GM12878 (cell line): ENCODE measurements at regions not wholly inside any gene's neighbourhood (a gene's known extent, or its start where the extent isn't known, plus 50 kb on each side); places are given as distances from the start of the nearest gene placed in this dataset.

Experiments used
- ATAC-seq: fragments of 200-7000 bp; cut with Tn5 transposase; 3 replicates; pipeline ENCODE4 v1.9.1; 2020; ENCODE audit warnings: mild to moderate bottlenecking, moderate library complexity
- BruUV-seq: library from RNA; stranded (reverse); fragments of 400-500 nt; replicated peaks from 2 replicates; lab custom pipeline; 2021; lab: Mats Ljungman, UMichigan
- CTCF ChIA-PET: fragments of 300-600 bp; sonication (Branson Sonifier 250); formaldehyde crosslinking; extraction: SDS; loops from one replicate; lab custom pipeline; 2021; ENCODE audit warnings: inconsistent platforms; lab: Yijun Ruan, JAX
- POLR2A ChIA-PET: fragments of 350-600 bp; formaldehyde crosslinking; extraction: SDS; loops from one replicate; lab custom pipeline; 2021; ENCODE audit warnings: inconsistent platforms; lab: Charles Lee
- RAD21 ChIA-PET: fragments of 300-600 bp; sonication (Branson Sonifier 250); formaldehyde crosslinking; loops from one replicate; lab custom pipeline; 2023; ENCODE audit warnings: antibody characterized with exemption; ENCODE audit not compliant: unreplicated experiment; lab: Charles Lee
- SMC1A ChIA-PET: fragments of 300-600 bp; sonication (Branson Sonifier 250); formaldehyde crosslinking; loops from one replicate; lab custom pipeline; 2023; ENCODE audit not compliant: unreplicated experiment, uncharacterized antibody; lab: Charles Lee
- DNase-seq: peaks from one replicate; pipeline ENCODE4 v3.0.0-alpha.2; 2011; ENCODE audit warnings: low read depth, low spot score
- FAIRE-seq: peaks from 3 replicates; lab custom pipeline; 2011; peaks lifted over from hg19 to GRCh38; lab: Jason Lieb, UNC
- H2AFZ ChIP-seq: 2 replicates; pipeline ENCODE4 v1.6.0; 2011; ENCODE audit warnings: low read depth, low read length, control low read depth; ENCODE audit not compliant: control insufficient read depth
- H3K27ac ChIP-seq: 2 replicates; pipeline ENCODE4 v1.5.1; 2011; ENCODE audit warnings: control low read depth; ENCODE audit not compliant: control insufficient read depth, insufficient read depth
- H3K27me3 ChIP-seq, 2 experiments: replicated peaks in 1 of 2; 2 replicates each; pipeline versions ENCODE4 v1.6.0 to v1.6.1; 2011; ENCODE audit warnings: low read length in 1 of 2; ENCODE audit not compliant: control insufficient read depth in 2 of 2, insufficient read depth in 2 of 2
- H3K36me3 ChIP-seq, 2 experiments: 2 replicates each; pipeline ENCODE4 v1.5.1; 2011; ENCODE audit warnings: low read length in 1 of 2; ENCODE audit not compliant: control insufficient read depth in 2 of 2, insufficient read depth in 2 of 2
- H3K4me1 ChIP-seq: 2 replicates; pipeline ENCODE4 v1.6.1; 2011; ENCODE audit warnings: mild to moderate bottlenecking, low read length, moderate library complexity, mixed read lengths; ENCODE audit not compliant: control insufficient read depth, insufficient read depth
- H3K4me2 ChIP-seq: 2 replicates; pipeline ENCODE4 v1.6.0; 2011; ENCODE audit warnings: control low read depth; ENCODE audit not compliant: control insufficient read depth, insufficient read depth
- H3K4me3 ChIP-seq: fragments of 200-600 bp; sonication (generic); 2 replicates; pipeline ENCODE4 v1.5.1; 2016
- H3K79me2 ChIP-seq: 2 replicates; pipeline ENCODE4 v1.6.0; 2011; ENCODE audit warnings: low read length; ENCODE audit not compliant: control insufficient read depth, insufficient read depth
- H3K9ac ChIP-seq: 2 replicates; pipeline ENCODE4 v1.8.0; 2011; ENCODE audit warnings: low read length, control low read depth, mixed read lengths; ENCODE audit not compliant: control insufficient read depth, insufficient read depth
- H3K9me3 ChIP-seq: replicated peaks from 3 replicates; pipeline ENCODE4 v1.5.1; 2011; ENCODE audit warnings: mild to moderate bottlenecking, low read length; ENCODE audit not compliant: control insufficient read depth, insufficient read depth
- H4K20me1 ChIP-seq: 2 replicates; pipeline ENCODE4 v1.6.0; 2011; ENCODE audit not compliant: control insufficient read depth, insufficient read depth
- BMI1 ChIP-seq: fragments of 450-650 bp; IDR thresholded peaks from 2 replicates; pipeline ENCODE4 v1.6.1; 2016; ENCODE audit warnings: mild to moderate bottlenecking, moderate library complexity, borderline replicate concordance
- MXI1 ChIP-seq: fragments of 150-350 bp; IDR thresholded peaks from 2 replicates; pipeline ENCODE4 v1.6.1; 2011; ENCODE audit warnings: low read depth, mild to moderate bottlenecking, inconsistent platforms, low read length, improper control_type of control experiment
- NR2C1 ChIP-seq: fragments of 450-650 bp; IDR thresholded peaks from 2 replicates; pipeline ENCODE4 v1.6.1; 2017; ENCODE audit warnings: antibody characterized with exemption, mild to moderate bottlenecking, moderate library complexity
- SMAD1 ChIP-seq: fragments of 450-650 bp; IDR thresholded peaks from 2 replicates; pipeline ENCODE4 v1.6.1; 2018; ENCODE audit warnings: mild to moderate bottlenecking, low read depth; ENCODE audit not compliant: partially characterized antibody
- TAF1 ChIP-seq: IDR thresholded peaks from 2 replicates; pipeline ENCODE4 v1.6.1; 2011; ENCODE audit warnings: mild to moderate bottlenecking, low read depth, low read length, borderline replicate concordance
- YBX1 ChIP-seq: fragments of 450-650 bp; IDR thresholded peaks from 2 replicates; pipeline ENCODE4 v1.6.1; 2016; ENCODE audit warnings: antibody characterized with exemption
- ZNF24 ChIP-seq: fragments of 450-650 bp; IDR thresholded peaks from 2 replicates; pipeline ENCODE4 v1.6.1; 2017; ENCODE audit warnings: antibody characterized with exemption, mild to moderate bottlenecking
- WGBS: methylation state at CpG from one replicate; pipeline ENCODE4 v1.1.6; 2016; ENCODE audit warnings: low lambda C conversion rate; ENCODE audit not compliant: insufficient replicate concordance, insufficient coverage; ENCODE audit errors: missing lambda C conversion rate; 5-methylcytosine and 5-hydroxymethylcytosine counted together
- in situ Hi-C: fragments of 300-500 bp; cut with MboI; formaldehyde crosslinking; loops from 9 replicates; pipeline ENCODE4 v1.14.3; 2018; ENCODE audit warnings: mixed read lengths
- intact Hi-C: fragments of 100-400 bp; cut with micrococcal nuclease; formaldehyde crosslinking; loops from one replicate; pipeline ENCODE4 v1.14.2; 2022; ENCODE audit not compliant: unreplicated experiment
- TF ChIP-seq, protein P1 (sequence below): fragments of 450-650 bp; IDR thresholded peaks from 2 replicates; pipeline ENCODE4 v1.6.1; 2016; ENCODE audit warnings: mild to moderate bottlenecking
- TF ChIP-seq, protein P2 (sequence below): fragments of 450-650 bp; IDR thresholded peaks from 2 replicates; pipeline ENCODE4 v1.6.1; 2016; ENCODE audit warnings: mild to moderate bottlenecking

DNA sequence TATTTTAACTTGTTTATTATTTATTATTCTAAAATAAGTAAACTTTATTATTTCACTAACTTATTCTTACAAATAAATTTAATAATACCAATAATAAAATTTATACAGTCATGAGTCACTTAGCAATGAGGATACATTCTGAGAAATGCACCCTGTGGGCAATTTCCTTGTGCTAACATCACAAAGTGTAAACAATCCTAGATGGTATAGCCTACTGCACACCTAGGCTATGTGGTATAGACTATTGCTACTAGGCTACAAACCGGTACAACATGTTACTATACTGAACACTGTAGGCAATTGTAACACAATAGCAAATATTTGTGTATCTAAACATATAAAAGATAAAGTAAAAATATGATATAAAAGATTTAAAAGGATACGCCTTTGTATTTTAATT lies 479.5 kb downstream of the EPHA5 start:
- ATAC-seq, result no peak
- TF ChIP-seq, protein P1, sequence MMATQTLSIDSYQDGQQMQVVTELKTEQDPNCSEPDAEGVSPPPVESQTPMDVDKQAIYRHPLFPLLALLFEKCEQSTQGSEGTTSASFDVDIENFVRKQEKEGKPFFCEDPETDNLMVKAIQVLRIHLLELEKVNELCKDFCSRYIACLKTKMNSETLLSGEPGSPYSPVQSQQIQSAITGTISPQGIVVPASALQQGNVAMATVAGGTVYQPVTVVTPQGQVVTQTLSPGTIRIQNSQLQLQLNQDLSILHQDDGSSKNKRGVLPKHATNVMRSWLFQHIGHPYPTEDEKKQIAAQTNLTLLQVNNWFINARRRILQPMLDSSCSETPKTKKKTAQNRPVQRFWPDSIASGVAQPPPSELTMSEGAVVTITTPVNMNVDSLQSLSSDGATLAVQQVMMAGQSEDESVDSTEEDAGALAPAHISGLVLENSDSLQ, result no peak
- no peak for TF ChIP-seq YBX1
- no peak for TF ChIP-seq BMI1
- TF ChIP-seq, protein P2, sequence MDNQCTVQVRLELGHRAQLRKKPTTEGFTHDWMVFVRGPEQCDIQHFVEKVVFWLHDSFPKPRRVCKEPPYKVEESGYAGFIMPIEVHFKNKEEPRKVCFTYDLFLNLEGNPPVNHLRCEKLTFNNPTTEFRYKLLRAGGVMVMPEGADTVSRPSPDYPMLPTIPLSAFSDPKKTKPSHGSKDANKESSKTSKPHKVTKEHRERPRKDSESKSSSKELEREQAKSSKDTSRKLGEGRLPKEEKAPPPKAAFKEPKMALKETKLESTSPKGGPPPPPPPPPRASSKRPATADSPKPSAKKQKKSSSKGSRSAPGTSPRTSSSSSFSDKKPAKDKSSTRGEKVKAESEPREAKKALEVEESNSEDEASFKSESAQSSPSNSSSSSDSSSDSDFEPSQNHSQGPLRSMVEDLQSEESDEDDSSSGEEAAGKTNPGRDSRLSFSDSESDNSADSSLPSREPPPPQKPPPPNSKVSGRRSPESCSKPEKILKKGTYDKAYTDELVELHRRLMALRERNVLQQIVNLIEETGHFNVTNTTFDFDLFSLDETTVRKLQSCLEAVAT, result no peak
- TF ChIP-seq NR2C1, result no peak
- TF ChIP-seq SMAD1, result no peak
- no peak for TF ChIP-seq MXI1
- TF ChIP-seq ZNF24, result no peak
- TF ChIP-seq TAF1, result no peak
- in situ Hi-C loops, result no loop called here
- no peak overlapping the region for H3K9ac ChIP-seq
- BruUV-seq, result no TSS peak
- intact Hi-C loops, result no loop called here
- CTCF ChIA-PET, result no interaction called here
- SMC1A ChIA-PET, result no interaction called here
- H3K4me3 ChIP-seq, result no peak overlapping the region
- no peaks in the 10 kb centered on the region for H3K36me3 ChIP-seq
- H2AFZ ChIP-seq, result no peak overlapping the region
- H4K20me1 ChIP-seq, result no peaks in the 10 kb centered on the region
- no peaks in the 10 kb centered on the region for H3K9me3 ChIP-seq
- no peaks in the 10 kb centered on the region for H3K4me1 ChIP-seq
- RAD21 ChIA-PET, result no interaction called here
- no peaks in the 10 kb centered on the region for H3K79me2 ChIP-seq
- POLR2A ChIA-PET, result no interaction called here
- no peak for FAIRE-seq
- 44% methylated on average over 2 of the region's 2 CpGs for WGBS
- no peak overlapping the region for H3K27ac ChIP-seq
- no peak overlapping the region for H3K4me2 ChIP-seq
- no peaks in the 10 kb centered on the region for H3K27me3 ChIP-seq
- no peak for DNase-seq
